HEK293 (cell line): ENCODE measurements at regions not wholly inside any gene's neighbourhood (a gene's known extent, or its start where the extent isn't known, plus 50 kb on each side); places are given as distances from the start of the nearest gene placed in this dataset.

Experiments
- CTCF ChIA-PET: fragments of 350-600 bp; formaldehyde crosslinking; extraction: SDS; loops from one replicate; lab custom pipeline; 2021; ENCODE audit warnings: antibody characterized with exemption; lab: Yijun Ruan, JAX
- POLR2A ChIA-PET: fragments of 300-600 bp; formaldehyde crosslinking; extraction: SDS; loops from one replicate; lab custom pipeline; 2020; ENCODE audit warnings: antibody characterized with exemption, inconsistent platforms; lab: Yijun Ruan, JAX
- H3K27ac ChIP-seq: fragments of 200-500 bp; sonication (Bioruptor generic); 2 replicates; pipeline ENCODE4 v1.5.1; 2014; ENCODE audit warnings: low read depth, low read length, control low read depth, inconsistent platforms; ENCODE audit errors: extremely low read depth
- H3K36me3 ChIP-seq, 2 experiments: fragments of 200-500 bp in 1 of 2; sonication (Bioruptor generic) in 1 of 2; 1 replicate in 1 of 2; 2 replicates in 1 of 2; pipeline ENCODE4 v1.5.1; 2014 to 2017; ENCODE audit warnings: inconsistent platforms in 2 of 2, low read length in 2 of 2; ENCODE audit not compliant: control insufficient read depth in 2 of 2, insufficient read depth in 1 of 2
- H3K4me1 ChIP-seq: fragments of 200-500 bp; sonication (Bioruptor generic); 2 replicates; pipeline ENCODE4 v1.5.1; 2014; ENCODE audit warnings: mild to moderate bottlenecking, low read length, inconsistent platforms; ENCODE audit not compliant: control insufficient read depth, insufficient read depth
- H3K4me3 ChIP-seq: 2 replicates; pipeline ENCODE4 v1.5.1; 2011; ENCODE audit warnings: low read depth, mild to moderate bottlenecking, control low read depth, low read length, moderate library complexity
- H3K9me3 ChIP-seq: fragments of 200-500 bp; sonication (Bioruptor generic); 2 replicates; pipeline ENCODE4 v1.5.1; 2014; ENCODE audit warnings: low read depth, low read length, inconsistent platforms; ENCODE audit not compliant: control insufficient read depth, insufficient read depth
- BCL11B ChIP-seq: fragments of 450-650 bp; formaldehyde crosslinking; IDR thresholded peaks from 2 replicates; pipeline ENCODE4 v1.5.1; 2016; ENCODE audit warnings: low read depth, missing biosample characterization, missing genetic modification characterization
- EGR2 ChIP-seq: fragments of 450-650 bp; formaldehyde crosslinking; IDR thresholded peaks from 2 replicates; pipeline ENCODE4 v1.5.1; 2016; ENCODE audit warnings: low read depth, missing biosample characterization, missing genetic modification characterization
- GLI2 ChIP-seq: fragments of 450-650 bp; formaldehyde crosslinking; IDR thresholded peaks from 2 replicates; pipeline ENCODE4; 2017; ENCODE audit warnings: missing biosample characterization, missing genetic modification characterization, low read depth, borderline replicate concordance
- GLIS2 ChIP-seq: fragments of 450-650 bp; formaldehyde crosslinking; IDR thresholded peaks from 2 replicates; pipeline ENCODE4 v1.5.1; 2016; ENCODE audit warnings: missing biosample characterization, missing genetic modification characterization
- HIC1 ChIP-seq: fragments of 450-650 bp; formaldehyde crosslinking; IDR thresholded peaks from 2 replicates; pipeline ENCODE4 v1.5.1; 2016; ENCODE audit warnings: missing biosample characterization, missing genetic modification characterization
- OVOL3 ChIP-seq: fragments of 450-650 bp; formaldehyde crosslinking; IDR thresholded peaks from 2 replicates; pipeline ENCODE4 v1.5.1; 2016; ENCODE audit warnings: missing biosample characterization, missing genetic modification characterization
- ZFP37 ChIP-seq: fragments of 450-650 bp; formaldehyde crosslinking; IDR thresholded peaks from 2 replicates; pipeline ENCODE4 v1.5.1; 2016; ENCODE audit warnings: missing biosample characterization, missing genetic modification characterization
- ZNF16 ChIP-seq: fragments of 450-650 bp; formaldehyde crosslinking; IDR thresholded peaks from 2 replicates; pipeline ENCODE4 v1.5.1; 2016; ENCODE audit warnings: low read depth, missing biosample characterization, missing genetic modification characterization
- ZNF19 ChIP-seq: fragments of 450-650 bp; formaldehyde crosslinking; IDR thresholded peaks from 2 replicates; pipeline ENCODE4; 2016; ENCODE audit warnings: missing biosample characterization, missing genetic modification characterization, low read depth
- ZNF324 ChIP-seq: fragments of 450-650 bp; formaldehyde crosslinking; IDR thresholded peaks from 2 replicates; pipeline ENCODE4 v1.5.1; 2016; ENCODE audit warnings: missing biosample characterization, missing genetic modification characterization
- ZNF391 ChIP-seq: fragments of 450-650 bp; formaldehyde crosslinking; IDR thresholded peaks from 2 replicates; pipeline ENCODE4 v1.5.1; 2016; ENCODE audit warnings: low read depth, missing biosample characterization, missing genetic modification characterization, borderline replicate concordance
- ZNF394 ChIP-seq: fragments of 450-650 bp; formaldehyde crosslinking; IDR thresholded peaks from 2 replicates; pipeline ENCODE4 v1.5.1; 2016; ENCODE audit warnings: missing biosample characterization, missing genetic modification characterization, mild to moderate bottlenecking, moderate library complexity, borderline replicate concordance
- ZNF488 ChIP-seq: fragments of 450-650 bp; formaldehyde crosslinking; IDR thresholded peaks from 2 replicates; pipeline ENCODE4 v1.5.1; 2016; ENCODE audit warnings: missing biosample characterization, missing genetic modification characterization
- ZNF623 ChIP-seq: fragments of 450-650 bp; formaldehyde crosslinking; IDR thresholded peaks from 2 replicates; pipeline ENCODE4 v1.5.1; 2016; ENCODE audit warnings: missing biosample characterization, missing genetic modification characterization
- ZNF701 ChIP-seq: fragments of 450-650 bp; formaldehyde crosslinking; IDR thresholded peaks from 2 replicates; pipeline ENCODE4 v1.5.1; 2016; ENCODE audit warnings: missing biosample characterization, missing genetic modification characterization
- ZNF707 ChIP-seq: fragments of 450-650 bp; formaldehyde crosslinking; IDR thresholded peaks from 2 replicates; pipeline ENCODE4 v1.5.1; 2016; ENCODE audit warnings: missing biosample characterization, missing genetic modification characterization
- ZNF837 ChIP-seq: fragments of 450-650 bp; formaldehyde crosslinking; IDR thresholded peaks from 2 replicates; pipeline ENCODE4 v1.5.1; 2016; ENCODE audit warnings: missing biosample characterization, missing genetic modification characterization
- TF ChIP-seq, protein P1 (sequence below): fragments of 450-650 bp; formaldehyde crosslinking; IDR thresholded peaks from 2 replicates; pipeline ENCODE4 v1.5.1; 2017; ENCODE audit warnings: missing biosample characterization, missing genetic modification characterization
- TF ChIP-seq, protein P2 (sequence below): fragments of 450-650 bp; formaldehyde crosslinking; IDR thresholded peaks from 2 replicates; pipeline ENCODE4 v1.5.1; 2017; ENCODE audit warnings: missing biosample characterization, missing genetic modification characterization
- TF ChIP-seq, protein P3 (sequence below): fragments of 450-650 bp; IDR thresholded peaks from 2 replicates; pipeline ENCODE4 v1.5.1; 2018; ENCODE audit warnings: missing biosample characterization, mild to moderate bottlenecking, missing genetic modification characterization

- CTCF ChIA-PET: no interaction called here
- H3K27ac ChIP-seq: no peak overlapping the region
- TF ChIP-seq ZNF324 (tag by site-specific recombination) (no peak), ZNF394 (tag by site-specific recombination) (no peak), ZNF837 (tag by site-specific recombination) (no peak), ZNF19 (no peak), EGR2 (tag by site-specific recombination) (no peak), ZNF391 (tag by site-specific recombination) (no peak), ZNF623 (no peak), ZNF16 (no peak), ZFP37 (tag by site-specific recombination) (no peak), ZNF488 (no peak), HIC1 (no peak), BCL11B (tag by site-specific recombination) (no peak), ZNF701 (no peak), OVOL3 (tag by site-specific recombination) (no peak)
- TF ChIP-seq, protein P1, sequence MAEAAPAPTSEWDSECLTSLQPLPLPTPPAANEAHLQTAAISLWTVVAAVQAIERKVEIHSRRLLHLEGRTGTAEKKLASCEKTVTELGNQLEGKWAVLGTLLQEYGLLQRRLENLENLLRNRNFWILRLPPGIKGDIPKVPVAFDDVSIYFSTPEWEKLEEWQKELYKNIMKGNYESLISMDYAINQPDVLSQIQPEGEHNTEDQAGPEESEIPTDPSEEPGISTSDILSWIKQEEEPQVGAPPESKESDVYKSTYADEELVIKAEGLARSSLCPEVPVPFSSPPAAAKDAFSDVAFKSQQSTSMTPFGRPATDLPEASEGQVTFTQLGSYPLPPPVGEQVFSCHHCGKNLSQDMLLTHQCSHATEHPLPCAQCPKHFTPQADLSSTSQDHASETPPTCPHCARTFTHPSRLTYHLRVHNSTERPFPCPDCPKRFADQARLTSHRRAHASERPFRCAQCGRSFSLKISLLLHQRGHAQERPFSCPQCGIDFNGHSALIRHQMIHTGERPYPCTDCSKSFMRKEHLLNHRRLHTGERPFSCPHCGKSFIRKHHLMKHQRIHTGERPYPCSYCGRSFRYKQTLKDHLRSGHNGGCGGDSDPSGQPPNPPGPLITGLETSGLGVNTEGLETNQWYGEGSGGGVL (tag by site-specific recombination): no peak
- TF ChIP-seq, protein P2, sequence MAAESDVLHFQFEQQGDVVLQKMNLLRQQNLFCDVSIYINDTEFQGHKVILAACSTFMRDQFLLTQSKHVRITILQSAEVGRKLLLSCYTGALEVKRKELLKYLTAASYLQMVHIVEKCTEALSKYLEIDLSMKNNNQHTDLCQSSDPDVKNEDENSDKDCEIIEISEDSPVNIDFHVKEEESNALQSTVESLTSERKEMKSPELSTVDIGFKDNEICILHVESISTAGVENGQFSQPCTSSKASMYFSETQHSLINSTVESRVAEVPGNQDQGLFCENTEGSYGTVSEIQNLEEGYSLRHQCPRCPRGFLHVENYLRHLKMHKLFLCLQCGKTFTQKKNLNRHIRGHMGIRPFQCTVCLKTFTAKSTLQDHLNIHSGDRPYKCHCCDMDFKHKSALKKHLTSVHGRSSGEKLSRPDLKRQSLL: no peak
- no peaks in the 10 kb centered on the region for H3K9me3 ChIP-seq
- no peak overlapping the region for H3K4me3 ChIP-seq
- no peaks in the 10 kb centered on the region for H3K4me1 ChIP-seq
- H3K36me3 ChIP-seq: no peaks in the 10 kb centered on the region
- POLR2A ChIA-PET: no interaction called here
Observed at GRCh38 chrX:16319929-16320328, 152.6 kb downstream of the MAGEB17 start.

DNA sequence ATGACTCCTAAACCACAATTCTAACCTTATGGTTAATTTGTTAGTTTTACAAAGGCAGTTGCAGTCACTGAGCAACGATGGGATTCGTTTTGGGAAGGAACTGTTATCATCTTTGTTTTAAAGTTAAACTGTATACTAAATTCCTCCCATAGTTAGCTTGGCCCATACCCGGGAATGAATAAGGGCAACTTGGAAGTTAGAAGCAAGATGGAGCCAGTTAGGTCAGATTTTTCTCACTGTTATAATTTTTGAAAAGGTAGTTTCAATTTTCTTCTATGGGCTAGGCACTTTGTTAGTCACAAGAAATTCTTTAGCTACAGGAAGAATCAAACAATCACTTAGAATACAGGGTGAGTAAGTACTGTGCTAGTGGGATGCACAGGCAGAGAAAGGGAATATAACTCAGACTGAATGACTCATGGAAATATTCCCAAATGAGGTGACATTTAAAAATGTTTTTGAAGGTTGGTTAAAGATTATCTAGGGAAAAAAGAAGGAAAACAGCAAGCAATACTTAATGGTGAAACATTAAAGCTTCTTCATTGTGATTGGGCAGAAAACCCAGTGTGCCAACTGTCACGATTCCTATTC lies 153.6 kb downstream of the MAGEB17 start:
- Histone ChIP-seq H3K9me3 (no peaks in the 10 kb centered on the region), H3K4me3 (no peak overlapping the region), H3K4me1 (no peaks in the 10 kb centered on the region), H3K27ac (no peak overlapping the region)
- ChIA-PET CTCF (no interaction called here), POLR2A (interaction anchor here (0.5 kb wide), 1 partner anchor 66 kb away, joined by 3 read pairs; no protein-coding TSS in a partner anchor)
- no peak for TF ChIP-seq GLIS2
- TF ChIP-seq ZNF707: no peak
- no peak for TF ChIP-seq GLI2 (tag by site-specific recombination)
- TF ChIP-seq, protein P3, sequence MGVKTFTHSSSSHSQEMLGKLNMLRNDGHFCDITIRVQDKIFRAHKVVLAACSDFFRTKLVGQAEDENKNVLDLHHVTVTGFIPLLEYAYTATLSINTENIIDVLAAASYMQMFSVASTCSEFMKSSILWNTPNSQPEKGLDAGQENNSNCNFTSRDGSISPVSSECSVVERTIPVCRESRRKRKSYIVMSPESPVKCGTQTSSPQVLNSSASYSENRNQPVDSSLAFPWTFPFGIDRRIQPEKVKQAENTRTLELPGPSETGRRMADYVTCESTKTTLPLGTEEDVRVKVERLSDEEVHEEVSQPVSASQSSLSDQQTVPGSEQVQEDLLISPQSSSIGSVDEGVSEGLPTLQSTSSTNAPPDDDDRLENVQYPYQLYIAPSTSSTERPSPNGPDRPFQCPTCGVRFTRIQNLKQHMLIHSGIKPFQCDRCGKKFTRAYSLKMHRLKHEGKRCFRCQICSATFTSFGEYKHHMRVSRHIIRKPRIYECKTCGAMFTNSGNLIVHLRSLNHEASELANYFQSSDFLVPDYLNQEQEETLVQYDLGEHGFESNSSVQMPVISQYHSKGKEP (tag by site-specific recombination): no peak
- TF ChIP-seq, all 188 proteins: peak for 0
- no peaks in the 10 kb centered on the region for H3K36me3 ChIP-seq
